Ishikawa (cell line): ENCODE measurements at regions not wholly inside any gene's neighbourhood (a gene's known extent, or its start where the extent isn't known, plus 50 kb on each side); places are given as distances from the start of the nearest gene placed in this dataset.

Experiments used
- CEBPB ChIP-seq: IDR thresholded peaks from 2 replicates; pipeline ENCODE4 v1.6.1; 2012
- CREB1 ChIP-seq: IDR thresholded peaks from 2 replicates; pipeline ENCODE4 v1.6.1; 2012; ENCODE audit warnings: low read depth
- FOXM1 ChIP-seq: IDR thresholded peaks from 2 replicates; pipeline ENCODE4 v1.6.1; 2012; ENCODE audit warnings: low read depth, borderline replicate concordance
- TCF12 ChIP-seq: IDR thresholded peaks from 2 replicates; pipeline ENCODE4 v1.6.1; 2012; ENCODE audit warnings: low read depth
- USF1 ChIP-seq: IDR thresholded peaks from 2 replicates; pipeline ENCODE4 v1.6.1; 2012
- TF ChIP-seq, protein P1 (sequence below): IDR thresholded peaks from 2 replicates; pipeline ENCODE4 v1.6.1; 2012

DNA sequence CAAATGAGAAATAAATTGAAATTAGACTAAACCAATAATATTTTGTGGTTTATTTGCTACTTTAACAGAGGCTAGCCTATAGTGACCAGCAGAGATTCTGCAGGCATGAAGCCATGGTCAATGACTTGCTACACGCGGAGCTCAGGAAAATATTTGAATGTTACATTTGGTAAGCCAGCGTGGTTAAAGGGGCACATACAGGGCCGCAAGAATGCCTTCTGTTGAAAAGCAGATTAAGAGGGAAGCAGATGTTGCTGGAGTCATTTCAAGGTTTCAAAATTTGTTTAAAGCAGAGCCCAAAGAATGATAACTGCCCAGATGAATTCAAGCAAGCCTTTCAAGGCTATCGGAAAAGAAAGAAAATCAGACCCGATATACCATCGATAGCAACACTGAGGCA is 294.3 kb upstream of the MAN1A1 start:
- TF ChIP-seq CREB1 (no peak), USF1 (no peak), CEBPB (no peak), FOXM1 (no peak), TCF12 (no peak)
- TF ChIP-seq, protein P1, sequence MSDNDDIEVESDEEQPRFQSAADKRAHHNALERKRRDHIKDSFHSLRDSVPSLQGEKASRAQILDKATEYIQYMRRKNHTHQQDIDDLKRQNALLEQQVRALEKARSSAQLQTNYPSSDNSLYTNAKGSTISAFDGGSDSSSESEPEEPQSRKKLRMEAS: no peak
